Thymus (tissue), 11 donors: ENCODE measurements at regions not wholly inside any gene's neighbourhood (a gene's known extent, or its start where the extent isn't known, plus 50 kb on each side); places are given as distances from the start of the nearest gene placed in this dataset.
"Not testable (repeated sequence)": the region's sequence is repeated elsewhere in the genome, so short reads cannot be mapped to it uniquely, and the experiment has no call there.

Experiments
- DNase-seq, 9 donors: peaks; one replicate each; pipeline ENCODE4 v3.0.0-alpha.2; 2013; ENCODE audit warnings: low spot score in 9 of 9, low read depth in 6 of 9, missing footprints in 1 of 9
- H3K27ac ChIP-seq, 2 donors: one replicate each; pipeline ENCODE4 v1.5.1; 2013; ENCODE audit warnings: control low read depth in 1 of 2, low read depth in 1 of 2, low read length in 1 of 2, mild to moderate bottlenecking in 1 of 2, moderate library complexity in 1 of 2
- H3K27me3 ChIP-seq, 2 donors: one replicate each; pipeline ENCODE4 v1.5.1; 2013; ENCODE audit warnings: low read length in 1 of 2; ENCODE audit not compliant: control insufficient read depth in 2 of 2, insufficient read depth in 1 of 2
- H3K36me3 ChIP-seq, 2 donors: one replicate each; pipeline ENCODE4 v1.5.1; 2013; ENCODE audit warnings: low read length in 1 of 2, mild to moderate bottlenecking in 1 of 2, moderate library complexity in 1 of 2; ENCODE audit not compliant: control insufficient read depth in 2 of 2, insufficient read depth in 2 of 2
- H3K4me1 ChIP-seq, 2 donors: one replicate each; pipeline ENCODE4 v1.5.1; 2013; ENCODE audit warnings: low read length in 2 of 2; ENCODE audit not compliant: control insufficient read depth in 2 of 2, insufficient read depth in 2 of 2
- H3K4me3 ChIP-seq, 2 donors: one replicate each; pipeline ENCODE4 v1.5.1; 2013; ENCODE audit warnings: low read length in 2 of 2, control low read depth in 1 of 2, mild to moderate bottlenecking in 1 of 2
- H3K9me3 ChIP-seq, 2 donors: one replicate each; pipeline ENCODE4 v1.5.1; 2013; ENCODE audit warnings: low read length in 1 of 2, mild to moderate bottlenecking in 1 of 2; ENCODE audit not compliant: control insufficient read depth in 2 of 2, insufficient read depth in 1 of 2
- WGBS: extraction: QIAGEN DNeasy Blood & Tissue Kit; methylation state at CpG from one replicate; pipeline ENCODE4 v1.1.7; 2013; 5-methylcytosine and 5-hydroxymethylcytosine counted together
- donor health status: healthy.

DNA sequence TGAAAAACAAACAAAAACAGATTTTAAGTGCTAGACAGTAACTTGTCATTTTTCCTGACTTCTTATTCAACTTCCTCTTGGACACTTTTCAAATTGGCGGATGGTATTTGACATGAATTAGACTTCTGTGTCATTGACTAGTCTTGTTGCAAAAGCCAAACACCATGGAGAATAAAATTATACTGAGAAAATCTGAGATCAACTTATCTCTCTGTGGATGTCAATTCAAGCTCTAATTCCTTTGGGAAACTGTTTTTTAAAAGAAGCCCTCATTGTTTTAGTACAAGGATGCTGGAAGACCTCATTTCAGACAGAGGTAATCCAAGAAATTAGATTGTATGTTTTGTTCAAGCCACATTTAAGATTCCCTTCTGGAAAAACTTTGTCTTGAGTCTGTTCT, 831.0 kb downstream of the SEMA5A start:
- Histone ChIP-seq H3K27ac (no peak overlapping the region), H3K9me3 (no peaks in the 10 kb centered on the region), H3K4me3 (no peak overlapping the region), H3K27me3 (no peaks in the 10 kb centered on the region), H3K4me1 (no peaks in the 10 kb centered on the region), H3K36me3 (no peaks in the 10 kb centered on the region)
- 93% methylated on average over 1 of the region's 1 CpG for whole genome bisulfite sequencing
- DNase-seq, result no peak

DNA sequence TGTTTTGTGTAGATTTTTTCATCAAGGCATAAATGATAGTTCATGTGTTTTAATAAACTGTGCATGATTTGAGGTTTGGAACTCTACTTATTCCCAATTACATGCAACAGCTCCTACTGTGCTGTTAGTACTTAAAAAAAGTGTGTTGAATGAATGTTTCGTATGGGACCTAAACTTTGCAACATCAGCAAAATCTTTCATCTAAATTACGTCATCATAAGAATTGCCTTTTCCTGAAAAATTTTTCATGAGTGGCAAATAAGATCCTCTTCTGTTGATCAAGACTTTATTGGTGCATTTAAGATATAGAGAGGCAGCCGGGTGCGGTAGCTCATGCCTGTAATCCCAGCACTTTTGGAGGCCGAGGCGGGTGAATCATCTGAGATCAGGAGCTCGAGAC, 826.1 kb downstream of the SEMA5A start:
- H3K36me3 ChIP-seq, result no peaks in the 10 kb centered on the region
- 96% methylated on average over 7 of the region's 7 CpGs for WGBS
- no peaks in the 10 kb centered on the region for H3K9me3 ChIP-seq
- no peaks in the 10 kb centered on the region for H3K4me1 ChIP-seq
- no peaks in the 10 kb centered on the region for H3K27me3 ChIP-seq
- no peak overlapping the region for H3K27ac ChIP-seq
- H3K4me3 ChIP-seq, result no peak overlapping the region
- DNase-seq, result no peak

DNA sequence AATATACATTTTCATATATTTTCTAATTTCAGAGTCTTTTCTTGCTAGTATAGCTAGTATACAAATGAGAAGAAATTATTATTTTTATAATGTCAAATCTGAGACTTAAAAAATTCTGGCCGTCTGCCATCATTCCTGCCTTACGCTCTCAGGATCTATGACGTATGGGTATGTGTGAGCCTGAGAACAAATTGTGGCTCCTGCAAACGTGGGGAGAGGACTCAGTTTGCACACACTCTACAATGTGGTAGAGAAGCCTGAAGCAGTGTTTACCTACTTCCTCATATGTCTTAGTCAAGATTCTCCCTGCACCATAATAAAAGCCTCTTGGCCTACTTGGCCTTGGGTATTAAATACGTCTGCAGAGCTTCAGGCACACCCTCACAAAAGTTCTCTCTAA, 825.4 kb downstream of the SEMA5A start:
- Histone ChIP-seq H3K4me1 (no peaks in the 10 kb centered on the region), H3K36me3 (no peaks in the 10 kb centered on the region), H3K27me3 (no peaks in the 10 kb centered on the region), H3K4me3 (no peak overlapping the region), H3K27ac (no peak overlapping the region), H3K9me3 (no peaks in the 10 kb centered on the region)
- DNase-seq, result no peak
- WGBS, result 85% methylated on average over 5 of the region's 5 CpGs

DNA sequence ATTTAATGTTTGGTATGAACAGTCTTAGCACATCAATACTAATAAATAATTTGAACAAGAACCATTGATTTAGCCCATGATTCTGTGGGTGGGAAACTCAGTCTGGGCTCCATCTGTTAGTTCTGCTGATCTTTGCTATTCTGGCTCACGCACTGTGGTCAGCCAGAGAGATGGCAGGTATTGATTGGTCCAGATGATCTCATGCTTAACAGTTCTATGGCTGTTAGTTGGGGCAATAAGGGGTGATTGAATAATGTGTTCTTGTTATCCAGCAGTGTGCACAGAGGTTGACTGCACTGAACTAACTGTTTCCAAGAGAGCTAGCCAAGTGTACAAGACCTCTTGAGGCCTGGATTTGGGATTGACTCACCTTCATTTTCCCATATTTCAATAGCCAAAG, 824.3 kb downstream of the SEMA5A start:
- Histone ChIP-seq H3K4me1 (no peaks in the 10 kb centered on the region), H3K36me3 (no peaks in the 10 kb centered on the region), H3K27ac (no peak overlapping the region), H3K9me3 (no peaks in the 10 kb centered on the region), H3K4me3 (no peak overlapping the region), H3K27me3 (no peaks in the 10 kb centered on the region)
- DNase-seq, result no peak
- 91% methylated on average over 1 of the region's 1 CpG for WGBS

DNA sequence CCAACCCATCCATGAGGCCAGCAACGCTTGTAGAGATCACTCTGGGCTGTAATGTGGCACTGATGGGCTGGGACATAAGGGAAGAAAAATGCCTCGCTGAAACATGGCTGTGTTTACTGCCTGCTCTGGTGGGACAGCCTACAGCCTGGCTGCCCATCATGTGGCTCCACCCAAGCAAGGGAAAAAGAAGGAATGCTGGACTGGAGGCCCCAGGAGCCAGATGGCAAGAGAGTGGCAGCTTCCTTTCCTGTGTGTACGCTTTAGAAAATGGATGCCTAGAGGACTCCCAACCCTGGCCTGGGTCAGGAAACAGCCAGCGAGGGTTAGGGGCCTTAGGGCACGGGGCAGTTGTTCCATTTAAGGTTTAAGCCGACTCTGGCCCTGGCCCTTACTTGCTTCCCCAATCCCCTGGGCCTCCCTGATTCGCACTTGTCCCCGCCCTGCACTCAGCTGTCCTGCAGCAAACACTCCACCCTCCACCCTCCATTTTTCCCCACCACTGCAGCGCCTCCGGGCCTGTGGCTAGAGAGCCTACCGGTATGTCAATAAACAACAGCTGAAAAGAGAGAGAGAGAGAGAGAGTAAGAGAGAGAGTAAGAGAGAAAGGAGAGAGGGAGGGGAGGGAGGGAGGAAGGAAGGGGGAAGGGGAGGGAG, 819.4 kb downstream of the SEMA5A start:
- DNase-seq, result no peak
- no peak overlapping the region for H3K4me3 ChIP-seq
- H3K36me3 ChIP-seq, result no peaks in the 10 kb centered on the region
- no peak overlapping the region for H3K27ac ChIP-seq
- H3K4me1 ChIP-seq, result no peaks in the 10 kb centered on the region
- H3K27me3 ChIP-seq, result no peaks in the 10 kb centered on the region
- H3K9me3 ChIP-seq, result no peaks in the 10 kb centered on the region
- WGBS, result 92% methylated on average over 11 of the region's 11 CpGs

DNA sequence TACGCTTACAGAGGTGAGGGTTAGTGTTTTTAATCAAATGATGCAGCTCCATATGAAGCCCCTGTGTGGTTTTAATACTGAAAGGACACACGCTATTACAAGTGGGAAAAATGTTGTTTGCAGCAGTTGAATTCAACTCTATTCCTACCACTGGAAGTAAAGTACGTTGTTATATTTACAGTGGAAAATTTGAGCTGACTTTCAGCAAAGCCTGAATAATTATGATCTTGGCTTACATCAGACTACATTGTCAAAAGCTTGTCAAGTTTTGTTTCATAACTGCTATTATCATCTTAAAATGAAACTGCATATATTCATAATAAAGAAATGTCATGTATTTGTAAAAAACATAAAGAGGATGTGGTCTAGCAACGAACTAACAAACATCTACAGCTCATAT, 818.5 kb downstream of the SEMA5A start:
- no peaks in the 10 kb centered on the region for H3K36me3 ChIP-seq
- H3K27me3 ChIP-seq, result no peaks in the 10 kb centered on the region
- DNase-seq, result no peak
- whole genome bisulfite sequencing, result 73% methylated on average over 4 of the region's 4 CpGs
- no peaks in the 10 kb centered on the region for H3K4me1 ChIP-seq
- H3K4me3 ChIP-seq, result no peak overlapping the region
- no peak overlapping the region for H3K27ac ChIP-seq
- H3K9me3 ChIP-seq, result no peaks in the 10 kb centered on the region

DNA sequence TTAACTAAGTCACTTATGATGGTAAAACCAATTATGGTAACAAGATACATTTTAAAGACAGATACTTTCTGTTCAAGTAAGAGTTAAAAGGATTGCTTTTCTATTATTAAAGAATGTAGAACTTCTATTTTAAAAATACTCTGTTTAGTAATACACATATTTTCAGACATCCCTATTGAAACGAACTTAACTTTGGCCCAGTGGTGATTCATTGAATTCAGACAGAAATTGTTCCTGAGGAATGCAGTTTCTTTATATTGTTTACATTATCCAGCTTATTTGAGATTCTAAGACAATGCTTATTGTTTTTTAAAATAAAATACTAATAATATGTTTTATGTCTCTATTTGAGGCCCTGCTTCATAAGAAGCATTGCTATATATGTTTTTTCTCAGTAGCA, 816.4 kb downstream of the SEMA5A start:
- Histone ChIP-seq H3K9me3 (no peaks in the 10 kb centered on the region), H3K4me3 (no peak overlapping the region), H3K27me3 (no peaks in the 10 kb centered on the region), H3K36me3 (no peaks in the 10 kb centered on the region), H3K4me1 (no peaks in the 10 kb centered on the region), H3K27ac (no peak overlapping the region)
- WGBS, result 86% methylated on average over 1 of the region's 1 CpG
- no peak for DNase-seq

DNA sequence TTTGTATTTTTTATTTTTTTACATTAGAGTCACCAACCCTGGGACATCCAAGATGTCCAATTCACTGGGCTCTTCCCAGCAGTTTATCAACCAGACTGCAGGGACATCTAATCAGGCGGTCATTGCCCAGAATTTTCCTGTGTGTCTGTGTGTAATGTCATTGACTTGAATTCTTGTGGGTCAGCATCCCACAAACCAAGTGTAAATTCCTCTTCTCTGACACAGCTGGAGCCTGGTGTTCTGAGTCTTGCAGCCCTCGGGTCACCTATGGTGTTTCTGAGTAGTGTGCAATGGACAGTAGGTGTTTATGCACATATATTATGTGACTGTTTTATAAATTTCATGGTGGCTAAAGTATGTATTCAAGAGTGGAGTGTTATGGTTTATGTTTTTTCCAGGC, 815.7 kb downstream of the SEMA5A start:
- Histone ChIP-seq H3K4me1 (no peaks in the 10 kb centered on the region), H3K9me3 (no peaks in the 10 kb centered on the region), H3K27me3 (no peaks in the 10 kb centered on the region), H3K36me3 (no peaks in the 10 kb centered on the region), H3K4me3 (no peak overlapping the region), H3K27ac (no peak overlapping the region)
- WGBS, result 91% methylated on average over 2 of the region's 2 CpGs
- DNase-seq, result no peak

DNA sequence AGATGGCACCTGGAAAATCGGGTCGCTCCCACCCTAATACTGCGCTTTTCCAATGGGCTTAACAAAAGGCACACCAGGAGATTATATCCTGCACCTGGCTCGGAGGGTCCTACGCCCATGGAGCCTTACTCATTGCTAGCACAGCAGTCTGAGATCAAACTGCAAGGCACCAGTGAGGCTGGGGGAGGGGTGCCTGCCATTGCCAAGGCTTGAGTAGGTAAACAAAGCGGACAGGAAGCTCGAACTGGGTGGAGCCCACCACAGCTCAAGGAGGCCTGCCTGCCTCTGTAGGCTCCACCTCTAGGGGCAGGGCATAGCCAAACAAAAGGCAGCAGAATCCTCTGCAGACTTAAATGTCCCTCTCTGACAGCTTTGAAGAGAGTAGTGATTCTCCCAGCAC, 814.8 kb downstream of the SEMA5A start:
- not testable (repeated sequence) for H3K27me3 ChIP-seq, H3K27ac ChIP-seq, H3K4me3 ChIP-seq, H3K9me3 ChIP-seq, H3K4me1 ChIP-seq, H3K36me3 ChIP-seq, DNase-seq
- 96% methylated on average over 7 of the region's 7 CpGs for whole genome bisulfite sequencing

DNA sequence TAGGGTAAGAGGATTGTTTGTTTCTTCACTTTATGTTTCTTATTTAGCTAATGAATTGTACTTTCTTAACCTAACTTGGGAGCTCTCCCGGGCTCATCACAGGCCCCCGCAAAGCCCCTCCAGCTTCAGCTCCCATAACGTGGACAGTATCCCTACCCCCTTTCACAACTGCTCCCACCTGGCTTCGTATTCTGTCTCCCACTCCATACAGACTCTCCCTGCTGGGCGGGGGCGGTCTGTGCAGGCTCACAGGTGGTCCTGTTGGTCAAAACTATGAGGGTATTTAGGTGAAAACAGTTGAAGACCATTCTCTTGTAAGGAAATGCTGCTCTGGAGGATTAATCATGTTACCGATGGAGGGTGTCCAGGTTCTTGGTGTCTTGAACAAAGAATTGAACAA, 805.3 kb downstream of the SEMA5A start:
- H3K4me1 ChIP-seq, result no peaks in the 10 kb centered on the region
- H3K9me3 ChIP-seq, result no peaks in the 10 kb centered on the region
- no peak for DNase-seq
- 85% methylated on average over 7 of the region's 7 CpGs for WGBS
- H3K36me3 ChIP-seq, result no peaks in the 10 kb centered on the region
- no peaks in the 10 kb centered on the region for H3K27me3 ChIP-seq
- H3K4me3 ChIP-seq, result no peak overlapping the region
- no peak overlapping the region for H3K27ac ChIP-seq
